Naive B cell (primary cell): ENCODE measurements at regions not wholly inside any gene's neighbourhood (a gene's known extent, or its start where the extent isn't known, plus 50 kb on each side); places are given as distances from the start of the nearest gene placed in this dataset.
"Not testable (repeated sequence)": the region's sequence is repeated elsewhere in the genome, so short reads cannot be mapped to it uniquely, and the experiment has no call there.

Experiments
- ATAC-seq, 2 donors: fragments of 150-1000 bp; cut with Tn5 transposase; 2 replicates each; pipeline ENCODE4 v1.10.0; 2021; ENCODE audit warnings: low read depth in 2 of 2, mild to moderate bottlenecking in 2 of 2, moderate library complexity in 2 of 2
- DNase-seq: peaks from one replicate; pipeline ENCODE4 v3.0.0; 2022
- H3K27ac Mint-ChIP-seq, 6 donors: one replicate each; pipeline ENCODE4 v1.8.0; 2020 to 2022; ENCODE audit warnings: mild to moderate bottlenecking in 6 of 6, mixed read lengths in 6 of 6, moderate library complexity in 5 of 6, inconsistent platforms in 2 of 6
- H3K27me3 Mint-ChIP-seq, 3 donors: one replicate each; pipeline ENCODE4 v1.8.0; 2021 to 2022; ENCODE audit warnings: mixed read lengths in 3 of 3, mild to moderate bottlenecking in 1 of 3
- H3K36me3 Mint-ChIP-seq, 2 donors: one replicate each; pipeline ENCODE4 v1.8.0; 2020 to 2022; ENCODE audit warnings: mixed read lengths in 2 of 2, inconsistent platforms in 1 of 2, mild to moderate bottlenecking in 1 of 2
- H3K4me1 Mint-ChIP-seq, 3 donors: one replicate each; pipeline ENCODE4 v1.8.0; 2020 to 2022; ENCODE audit warnings: mixed read lengths in 3 of 3, inconsistent platforms in 1 of 3, mild to moderate bottlenecking in 1 of 3, moderate library complexity in 1 of 3
- H3K4me3 Mint-ChIP-seq, 8 donors: one replicate each; pipeline ENCODE4 v1.8.0; 2020 to 2022; ENCODE audit warnings: mild to moderate bottlenecking in 8 of 8, mixed read lengths in 8 of 8, moderate library complexity in 8 of 8, inconsistent platforms in 2 of 8
- H3K9me3 Mint-ChIP-seq, 7 donors: one replicate each; pipeline ENCODE4 v1.8.0; 2020 to 2022; ENCODE audit warnings: mixed read lengths in 7 of 7, mild to moderate bottlenecking in 5 of 7, inconsistent platforms in 2 of 7, moderate library complexity in 1 of 7

DNA sequence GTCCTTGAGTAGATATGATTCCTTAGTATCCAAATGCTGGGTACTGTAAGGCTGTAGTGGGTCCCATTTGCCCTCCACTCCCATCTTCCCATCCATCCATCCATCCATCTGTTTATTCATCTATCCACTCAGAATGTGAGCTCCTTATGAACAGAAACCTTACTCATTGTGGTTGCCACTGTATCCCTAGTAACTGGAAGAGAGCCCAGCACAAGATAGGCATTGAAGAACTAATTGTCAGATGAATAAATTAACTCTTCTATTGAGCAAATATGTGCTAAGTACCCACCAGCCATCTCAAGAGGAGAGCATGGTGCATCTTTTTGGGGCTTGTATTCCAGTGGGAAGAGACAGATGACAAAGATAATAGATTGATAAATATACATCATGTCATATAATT lies 86.4 kb upstream of the SEZ6L start:
- H3K27ac Mint-ChIP-seq: no peak overlapping the region

DNA sequence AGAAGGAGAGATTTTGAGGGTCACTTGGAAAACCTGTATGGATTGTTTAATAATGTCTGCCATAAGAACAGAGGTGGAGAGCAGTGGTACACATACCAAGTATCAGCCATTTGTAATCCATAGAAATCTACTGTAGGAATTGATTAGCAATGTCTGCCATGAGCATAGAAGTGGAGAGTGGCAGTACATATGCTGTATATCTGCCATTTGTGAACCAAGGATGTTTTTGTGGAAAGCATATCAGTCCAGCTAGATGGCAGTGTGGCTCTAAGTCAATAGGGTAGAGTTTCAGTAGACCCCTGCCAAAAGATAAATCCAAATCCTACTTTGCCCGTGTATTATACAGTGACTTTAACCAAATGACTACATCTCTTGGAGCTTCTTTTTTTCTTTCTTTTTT lies 82.9 kb upstream of the SEZ6L start:
- no peaks in the 10 kb centered on the region for H3K4me1 Mint-ChIP-seq
- no peak overlapping the region for H3K4me3 Mint-ChIP-seq
- peaks cover 2 to 21% (median 18%) of the 10 kb centered on the region in 3 donors for H3K27me3 Mint-ChIP-seq
- peaks cover 0 to 6% (median 0%) of the 10 kb centered on the region in 7 donors for H3K9me3 Mint-ChIP-seq
- no peak for DNase-seq
- no peak overlapping the region for H3K27ac Mint-ChIP-seq
- H3K36me3 Mint-ChIP-seq: no peaks in the 10 kb centered on the region
- ATAC-seq: no peak

More for the DNA sequence above, 86.4 kb upstream of the SEZ6L start:
- H3K4me3 Mint-ChIP-seq: no peak overlapping the region
- H3K9me3 Mint-ChIP-seq: peaks cover 0 to 11% (median 0%) of the 10 kb centered on the region in 7 donors
- no peak for DNase-seq
- peaks cover 8 to 16% (median 10%) of the 10 kb centered on the region in 3 donors for H3K27me3 Mint-ChIP-seq
- H3K36me3 Mint-ChIP-seq: no peaks in the 10 kb centered on the region
- no peak for ATAC-seq
- H3K4me1 Mint-ChIP-seq: no peaks in the 10 kb centered on the region

DNA sequence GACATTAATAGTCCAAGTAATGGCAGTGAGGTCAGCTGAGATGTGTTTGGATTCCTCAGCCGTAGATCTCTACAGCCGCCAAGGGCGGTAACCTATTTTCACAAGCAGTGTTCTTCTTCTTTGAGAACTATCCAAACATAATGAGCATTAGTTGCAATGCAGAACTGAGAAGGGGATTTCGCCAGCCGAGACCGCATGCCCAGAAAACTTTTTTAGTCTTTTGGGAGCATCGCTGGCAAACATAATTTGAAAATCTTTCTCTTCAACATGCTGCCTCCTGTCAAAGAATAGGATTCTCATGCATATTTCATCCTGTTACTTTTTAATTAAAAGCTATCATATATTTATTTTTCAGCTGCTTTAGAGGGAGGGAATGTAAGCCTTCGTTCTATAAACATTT lies 81.4 kb upstream of the SEZ6L start:
- H3K36me3 Mint-ChIP-seq: no peaks in the 10 kb centered on the region
- no peak for DNase-seq
- H3K27ac Mint-ChIP-seq: no peak overlapping the region
- peaks cover 14 to 25% (median 21%) of the 10 kb centered on the region in 3 donors for H3K27me3 Mint-ChIP-seq
- no peak overlapping the region for H3K4me3 Mint-ChIP-seq
- no peaks in the 10 kb centered on the region for H3K4me1 Mint-ChIP-seq
- ATAC-seq: no peak
- peaks cover 0 to 6% (median 0%) of the 10 kb centered on the region in 7 donors for H3K9me3 Mint-ChIP-seq

DNA sequence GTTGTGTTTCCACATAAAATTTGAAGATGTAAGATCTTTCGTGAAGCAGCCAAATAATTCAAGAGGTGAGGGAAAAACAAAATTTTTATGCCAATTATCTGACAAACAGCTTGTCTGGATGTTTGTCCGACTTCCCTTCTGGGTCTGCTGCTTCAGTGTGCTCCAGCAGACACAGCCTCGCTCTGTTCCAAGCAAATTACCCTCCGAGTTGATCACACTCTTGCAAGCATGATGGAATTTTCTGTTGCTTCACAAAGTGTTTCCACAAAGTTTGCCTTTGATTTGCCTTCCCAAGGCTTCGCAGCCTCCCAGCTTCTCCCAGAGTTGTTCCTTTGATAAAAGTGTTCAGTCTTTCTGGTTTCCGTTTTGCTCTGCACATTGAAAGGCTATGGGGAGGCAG lies 78.4 kb upstream of the SEZ6L start:
- no peak for DNase-seq
- no peaks in the 10 kb centered on the region for H3K4me1 Mint-ChIP-seq
- H3K27me3 Mint-ChIP-seq: peaks cover 21 to 25% (median 24%) of the 10 kb centered on the region in 3 donors
- peaks cover 0 to 24% (median 0%) of the 10 kb centered on the region in 7 donors for H3K9me3 Mint-ChIP-seq
- no peak overlapping the region for H3K27ac Mint-ChIP-seq
- no peaks in the 10 kb centered on the region for H3K36me3 Mint-ChIP-seq
- H3K4me3 Mint-ChIP-seq: no peak overlapping the region
- ATAC-seq: no peak

DNA sequence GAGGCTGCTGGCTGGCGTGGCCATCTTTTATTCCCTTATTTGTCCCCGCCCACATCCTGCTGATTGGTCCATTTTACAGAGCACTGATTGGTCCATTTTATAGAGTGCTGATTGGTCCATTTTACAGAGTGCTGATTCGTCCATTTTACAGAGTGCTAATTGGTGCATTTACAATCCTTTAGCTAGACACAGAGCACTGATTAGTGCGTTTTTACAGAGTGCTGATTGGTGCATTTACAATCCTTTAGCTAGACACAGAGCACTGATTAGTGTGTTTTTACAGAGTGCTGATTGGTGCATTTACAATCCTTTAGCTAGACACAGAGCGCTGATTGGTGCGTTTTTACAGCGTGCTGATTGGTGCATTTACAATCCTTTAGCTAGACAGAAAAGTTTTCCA lies 74.8 kb upstream of the SEZ6L start:
- not testable (repeated sequence) for H3K4me1 Mint-ChIP-seq, H3K4me3 Mint-ChIP-seq, ATAC-seq, H3K27ac Mint-ChIP-seq, DNase-seq, H3K36me3 Mint-ChIP-seq
- H3K27me3 Mint-ChIP-seq: peaks cover 14 to 28% (median 16%) of the 10 kb centered on the region in 3 donors
- H3K9me3 Mint-ChIP-seq: peaks cover 0 to 17% (median 0%) of the 10 kb centered on the region in 7 donors

DNA sequence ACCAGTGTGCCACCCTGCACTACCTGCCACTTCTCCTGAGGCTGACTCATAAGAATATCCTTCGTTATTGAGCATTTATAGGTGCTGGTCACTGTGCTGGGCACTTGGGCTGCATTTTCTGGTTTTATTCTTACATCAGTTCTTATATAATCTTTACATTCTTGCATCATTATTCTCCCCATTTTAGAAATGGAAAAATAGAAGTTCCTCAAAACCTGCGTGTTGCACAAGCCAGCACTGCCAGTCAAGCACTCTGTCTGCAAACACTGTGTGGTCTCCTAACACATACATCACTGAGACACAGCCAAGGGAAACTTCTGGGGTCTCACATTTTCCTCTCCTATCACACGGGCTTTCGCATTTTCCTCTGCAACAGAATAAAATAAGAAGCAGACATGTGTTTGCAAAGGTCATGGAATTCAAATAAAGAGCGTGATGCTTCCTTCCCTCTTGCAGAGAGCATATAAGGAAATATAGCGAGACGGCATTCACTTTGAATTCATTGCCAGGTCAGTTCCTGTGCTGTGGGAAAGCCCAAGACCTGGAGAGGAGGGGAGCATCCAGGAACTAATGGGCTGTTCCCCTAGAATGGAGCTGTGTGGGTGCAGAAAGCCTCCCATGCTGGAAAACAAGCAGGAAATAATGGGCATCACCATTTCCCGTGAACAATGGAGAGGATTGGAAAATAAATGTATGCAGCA lies 73.9 kb upstream of the SEZ6L start:
- Mint-ChIP-seq H3K27ac (no peak overlapping the region), H3K4me3 (no peak overlapping the region), H3K36me3 (no peaks in the 10 kb centered on the region), H3K27me3 (peaks cover 14 to 33% (median 15%) of the 10 kb centered on the region in 3 donors), H3K9me3 (peaks cover 0 to 17% (median 0%) of the 10 kb centered on the region in 7 donors), H3K4me1 (no peaks in the 10 kb centered on the region)
- no peak for ATAC-seq
- no peak for DNase-seq

DNA sequence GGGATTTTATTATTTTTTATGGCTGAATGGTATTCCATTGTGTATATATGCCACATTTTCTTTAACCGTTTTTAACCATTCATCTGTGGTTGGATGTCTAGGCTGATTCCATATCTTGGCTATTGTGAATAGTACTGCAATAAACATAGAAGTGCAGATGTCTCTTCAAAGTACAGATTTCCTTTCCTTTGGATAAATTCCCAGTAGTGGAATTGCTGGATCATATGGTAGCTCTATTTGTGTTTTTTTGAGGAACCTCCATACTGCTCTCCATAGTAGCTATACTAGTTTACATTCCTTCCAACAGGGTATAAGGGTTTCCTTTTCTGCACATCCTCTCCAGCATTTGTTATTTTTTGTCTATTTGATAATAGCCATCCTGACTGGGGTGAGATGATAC lies 71.9 kb upstream of the SEZ6L start:
- DNase-seq (no peak), ATAC-seq (no peak)
- H3K4me1 Mint-ChIP-seq: no peaks in the 10 kb centered on the region
- H3K9me3 Mint-ChIP-seq: peaks cover 0 to 17% (median 0%) of the 10 kb centered on the region in 7 donors
- H3K36me3 Mint-ChIP-seq: no peaks in the 10 kb centered on the region
- H3K4me3 Mint-ChIP-seq: no peak overlapping the region
- peaks cover 9 to 28% (median 11%) of the 10 kb centered on the region in 3 donors for H3K27me3 Mint-ChIP-seq
- H3K27ac Mint-ChIP-seq: no peak overlapping the region

DNA sequence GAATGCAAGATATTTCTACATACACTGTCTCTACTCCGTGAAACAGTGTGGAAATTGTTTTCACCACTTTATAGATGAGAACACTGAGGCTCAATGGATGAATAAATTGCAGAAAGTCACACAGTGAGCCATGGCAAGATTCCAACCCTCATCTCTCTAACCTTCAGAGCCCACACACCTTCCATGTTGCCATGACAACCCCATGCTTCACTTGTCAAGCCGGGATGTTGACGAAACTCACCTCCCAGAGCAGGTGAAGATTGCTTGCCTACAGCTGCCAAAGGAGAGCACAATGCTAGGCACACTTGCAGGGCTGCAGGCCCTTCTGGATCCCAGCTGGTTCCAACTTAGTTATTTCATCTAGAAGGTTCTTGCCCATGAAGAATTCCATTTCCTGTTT lies 71.4 kb upstream of the SEZ6L start:
- H3K27ac Mint-ChIP-seq: no peak overlapping the region
- no peak for ATAC-seq
- H3K4me3 Mint-ChIP-seq: no peak overlapping the region
- no peaks in the 10 kb centered on the region for H3K4me1 Mint-ChIP-seq
- H3K36me3 Mint-ChIP-seq: no peaks in the 10 kb centered on the region
- H3K27me3 Mint-ChIP-seq: peaks cover 10 to 25% (median 13%) of the 10 kb centered on the region in 3 donors
- DNase-seq: no peak
- H3K9me3 Mint-ChIP-seq: peaks cover 0 to 17% (median under 1%) of the 10 kb centered on the region in 7 donors

DNA sequence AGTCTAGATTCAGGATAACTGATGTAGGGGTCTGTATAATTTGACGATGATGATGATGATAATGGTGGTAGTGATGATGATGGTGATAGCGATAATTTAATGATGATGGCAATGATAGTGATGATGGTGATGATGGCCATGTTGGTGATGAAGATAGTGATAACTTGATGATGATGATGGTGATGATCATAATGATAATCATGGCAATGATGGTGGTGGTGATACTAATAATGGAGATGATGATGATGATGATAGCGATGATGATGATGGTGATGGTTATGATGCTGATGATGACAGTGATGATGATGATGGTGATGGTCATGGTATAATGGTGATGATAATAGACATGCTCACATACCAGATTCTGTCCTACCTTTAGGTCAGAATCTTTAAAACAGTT lies 66.2 kb upstream of the SEZ6L start:
- Mint-ChIP-seq H3K27me3 (peaks cover 21 to 40% (median 30%) of the 10 kb centered on the region in 3 donors), H3K27ac (no peak overlapping the region), H3K4me3 (no peak overlapping the region), H3K9me3 (peaks cover 0 to 4% (median 0%) of the 10 kb centered on the region in 7 donors), H3K4me1 (no peaks in the 10 kb centered on the region), H3K36me3 (no peaks in the 10 kb centered on the region)
- DNase-seq: no peak
- ATAC-seq: no peak

DNA sequence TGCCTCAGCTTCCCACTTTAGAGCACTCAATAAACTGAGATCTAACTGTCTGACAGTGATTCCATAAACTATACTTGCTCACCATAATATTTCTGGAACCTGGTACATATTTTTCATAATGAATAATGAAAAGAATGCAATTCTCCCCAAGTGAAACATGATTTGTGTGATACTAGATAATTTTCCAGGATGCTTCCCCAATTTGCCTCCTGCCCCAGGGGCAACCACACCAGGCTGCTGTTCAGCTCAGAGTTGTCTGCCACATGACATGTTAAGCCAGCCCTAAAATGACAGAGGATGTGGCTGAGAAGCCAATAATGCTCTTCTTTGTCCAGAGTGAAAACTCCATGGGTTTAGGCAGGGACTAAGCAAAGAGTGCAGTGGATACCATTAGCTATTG lies 62.9 kb upstream of the SEZ6L start:
- Mint-ChIP-seq H3K27ac (no peak overlapping the region), H3K4me3 (no peak overlapping the region), H3K36me3 (peaks cover 5 to 10% of the 10 kb centered on the region in 2 donors), H3K4me1 (no peaks in the 10 kb centered on the region), H3K9me3 (peaks cover 0 to 12% (median 6%) of the 10 kb centered on the region in 7 donors), H3K27me3 (peaks cover 20 to 47% (median 38%) of the 10 kb centered on the region in 3 donors)
- DNase-seq (no peak), ATAC-seq (no peak)

DNA sequence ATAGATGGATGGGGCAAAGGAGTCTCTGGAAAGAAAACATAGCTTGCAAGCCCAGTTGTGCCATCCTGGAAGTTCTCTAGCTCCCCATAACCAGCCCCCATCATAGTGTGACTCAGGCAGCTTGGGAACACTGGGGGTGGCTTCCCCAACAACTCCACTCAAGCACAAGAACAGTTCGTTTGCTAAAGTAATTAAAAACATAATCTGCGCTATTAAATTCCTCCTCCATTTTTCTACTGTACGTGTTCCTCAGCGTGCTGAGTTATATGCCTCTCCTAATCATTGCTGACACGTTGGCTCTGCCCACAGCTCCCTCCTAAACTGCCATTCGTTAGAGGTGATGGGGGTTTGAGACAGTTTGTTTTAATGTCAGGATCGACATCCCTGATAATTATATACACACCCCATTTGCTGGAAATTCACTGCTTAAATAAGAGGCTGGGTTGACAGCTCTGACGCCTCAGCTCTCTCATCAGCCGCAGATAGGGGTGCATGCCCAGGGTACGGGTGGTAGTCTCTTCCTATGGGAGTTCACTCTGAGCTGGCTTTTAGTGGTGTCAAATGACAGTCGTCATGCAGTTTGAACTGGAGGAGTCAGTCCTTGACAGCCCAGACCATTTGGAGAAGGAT lies 59.5 kb upstream of the SEZ6L start:
- no peak for DNase-seq
- Mint-ChIP-seq H3K9me3 (peaks cover 0 to 14% (median 3%) of the 10 kb centered on the region in 7 donors), H3K4me3 (no peak overlapping the region), H3K36me3 (peaks cover 5 to 13% of the 10 kb centered on the region in 2 donors), H3K27me3 (peaks cover 34 to 45% (median 44%) of the 10 kb centered on the region in 3 donors), H3K4me1 (no peaks in the 10 kb centered on the region), H3K27ac (no peak overlapping the region)
- ATAC-seq: no peak

DNA sequence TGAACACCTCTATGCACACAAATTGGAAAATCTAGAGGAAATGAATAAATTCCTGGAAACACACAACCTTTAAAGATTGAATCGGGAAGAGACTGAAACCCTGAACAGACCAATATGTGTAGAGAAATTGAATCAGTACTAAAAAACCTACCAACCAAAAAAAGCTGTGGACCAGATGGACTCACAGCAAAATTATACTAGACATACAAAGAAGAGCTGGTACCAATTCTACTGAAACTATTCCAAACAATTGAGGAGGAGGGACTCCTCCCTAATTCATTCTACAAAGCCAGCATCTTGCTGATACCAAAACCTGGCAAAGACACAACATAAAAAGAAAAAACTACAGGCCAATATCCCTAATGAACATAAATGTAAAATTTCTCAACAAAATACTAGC lies 54.4 kb upstream of the SEZ6L start:
- Mint-ChIP-seq H3K27ac (no peak overlapping the region), H3K36me3 (peaks cover 5 to 13% of the 10 kb centered on the region in 2 donors), H3K27me3 (peaks cover 23 to 50% (median 46%) of the 10 kb centered on the region in 3 donors), H3K9me3 (peaks cover under 1 to 14% (median 3%) of the 10 kb centered on the region in 7 donors), H3K4me3 (no peak overlapping the region), H3K4me1 (no peaks in the 10 kb centered on the region)
- DNase-seq (no peak), ATAC-seq (no peak)

DNA sequence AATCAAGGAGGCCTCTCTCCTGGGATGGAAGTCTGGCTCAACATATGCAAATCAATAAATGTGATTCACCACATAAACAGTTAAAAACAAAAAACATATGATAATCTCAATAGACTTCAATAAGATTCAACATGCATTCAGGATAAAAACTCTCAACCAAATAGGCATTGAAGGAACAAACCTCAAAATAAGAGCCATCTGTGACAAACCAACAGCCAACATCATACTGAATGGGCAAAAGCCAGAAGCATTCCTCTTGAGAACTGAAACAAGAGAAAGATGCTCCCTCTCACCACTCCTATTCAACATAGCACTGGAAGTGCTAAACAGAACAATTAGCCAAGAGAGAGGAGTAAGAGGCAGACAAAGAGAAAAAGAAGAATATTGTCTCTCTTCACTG lies 54.0 kb upstream of the SEZ6L start:
- H3K27me3 Mint-ChIP-seq: peaks cover 23 to 50% (median 46%) of the 10 kb centered on the region in 3 donors
- ATAC-seq: no peak
- H3K4me3 Mint-ChIP-seq: no peak overlapping the region
- no peak overlapping the region for H3K27ac Mint-ChIP-seq
- peaks cover 5 to 13% of the 10 kb centered on the region in 2 donors for H3K36me3 Mint-ChIP-seq
- no peaks in the 10 kb centered on the region for H3K4me1 Mint-ChIP-seq
- peaks cover 2 to 13% (median 5%) of the 10 kb centered on the region in 7 donors for H3K9me3 Mint-ChIP-seq
- no peak for DNase-seq
